Activated CD8-positive, alpha-beta memory T cell treated with anti-CD3 and anti-CD28 coated beads for 36 hours (primary cell): ENCODE measurements at regions not wholly inside any gene's neighbourhood (a gene's known extent, or its start where the extent isn't known, plus 50 kb on each side); places are given as distances from the start of the nearest gene placed in this dataset.

Source experiments
- CTCF ChIA-PET: fragments of 350-600 bp; sonication (Branson Sonifier 250); formaldehyde crosslinking; loops from one replicate; lab custom pipeline; 2021; ENCODE audit warnings: antibody characterized with exemption; lab: Charles Lee
- POLR2A ChIA-PET: fragments of 350-600 bp; sonication (Branson Sonifier 250); formaldehyde crosslinking; loops from one replicate; lab custom pipeline; 2021; ENCODE audit warnings: antibody characterized with exemption; lab: Charles Lee

- POLR2A ChIA-PET = no interaction called here
- CTCF ChIA-PET = no interaction called here
These were observed 297.5 kb upstream of the FOXF1 start for GRCh38 chr16:86212706-86213436.

GRCh38 chr16:86213437-86214205, 296.7 kb upstream of the FOXF1 start:
- ChIA-PET CTCF (no interaction called here), POLR2A (no interaction called here)

GRCh38 chr16:86214326-86215232, 295.7 kb upstream of the FOXF1 start:
- CTCF ChIA-PET = no interaction called here
- POLR2A ChIA-PET = no interaction called here

GRCh38 chr16:86215233-86215978, 294.9 kb upstream of the FOXF1 start:
- POLR2A ChIA-PET = no interaction called here
- CTCF ChIA-PET = no interaction called here

GRCh38 chr16:86215979-86216585, 294.2 kb upstream of the FOXF1 start:
- ChIA-PET CTCF (no interaction called here), POLR2A (no interaction called here)

GRCh38 chr16:86216591-86216990, 293.7 kb upstream of the FOXF1 start:
- CTCF ChIA-PET = no interaction called here
- POLR2A ChIA-PET = no interaction called here

- CTCF ChIA-PET = interaction anchor here (1.2 kb wide), 1 partner anchor 29 kb away, joined by 3 read pairs; no protein-coding TSS in a partner anchor
- POLR2A ChIA-PET = no interaction called here
These were observed 293.1 kb upstream of the FOXF1 start for GRCh38 chr16:86217001-86217890.

GRCh38 chr16:86217891-86218270, 292.4 kb upstream of the FOXF1 start:
- ChIA-PET POLR2A (no interaction called here), CTCF (interaction anchor here (1.2 kb wide), 1 partner anchor 30 kb away, joined by 3 read pairs; no protein-coding TSS in a partner anchor)

- POLR2A ChIA-PET = no interaction called here
- CTCF ChIA-PET = interaction anchor here (1.2 kb wide), 1 partner anchor 30 kb away, joined by 3 read pairs; no protein-coding TSS in a partner anchor
These were observed 291.7 kb upstream of the FOXF1 start for GRCh38 chr16:86218479-86219170.

- CTCF ChIA-PET = no interaction called here
- POLR2A ChIA-PET = no interaction called here
These were observed 290.5 kb upstream of the FOXF1 start for GRCh38 chr16:86219655-86220445.

- ChIA-PET POLR2A (no interaction called here), CTCF (no interaction called here)
These were observed 289.8 kb upstream of the FOXF1 start for GRCh38 chr16:86220561-86220960.

GRCh38 chr16:86221085-86221484, 289.2 kb upstream of the FOXF1 start:
- CTCF ChIA-PET = no interaction called here

GRCh38 chr16:86222547-86222946, 287.8 kb upstream of the FOXF1 start:
- POLR2A ChIA-PET = no interaction called here
- CTCF ChIA-PET = no interaction called here

More at GRCh38 chr16:86221085-86221484, 289.2 kb upstream of the FOXF1 start:
- POLR2A ChIA-PET = no interaction called here

- ChIA-PET POLR2A (no interaction called here), CTCF (no interaction called here)
These were observed 287.3 kb upstream of the FOXF1 start for GRCh38 chr16:86222965-86223551.

- CTCF ChIA-PET = no interaction called here
These were observed 286.2 kb upstream of the FOXF1 start for GRCh38 chr16:86224126-86224525.

GRCh38 chr16:86224629-86225028, 285.7 kb upstream of the FOXF1 start:
- POLR2A ChIA-PET = no interaction called here
- CTCF ChIA-PET = no interaction called here

More at GRCh38 chr16:86224126-86224525, 286.2 kb upstream of the FOXF1 start:
- POLR2A ChIA-PET = no interaction called here
